ENCODE measurements at regions not wholly inside any gene's neighbourhood (a gene's known extent, or its start where the extent isn't known, plus 50 kb on each side); places are given as distances from the start of the nearest gene placed in this dataset.

DNA sequence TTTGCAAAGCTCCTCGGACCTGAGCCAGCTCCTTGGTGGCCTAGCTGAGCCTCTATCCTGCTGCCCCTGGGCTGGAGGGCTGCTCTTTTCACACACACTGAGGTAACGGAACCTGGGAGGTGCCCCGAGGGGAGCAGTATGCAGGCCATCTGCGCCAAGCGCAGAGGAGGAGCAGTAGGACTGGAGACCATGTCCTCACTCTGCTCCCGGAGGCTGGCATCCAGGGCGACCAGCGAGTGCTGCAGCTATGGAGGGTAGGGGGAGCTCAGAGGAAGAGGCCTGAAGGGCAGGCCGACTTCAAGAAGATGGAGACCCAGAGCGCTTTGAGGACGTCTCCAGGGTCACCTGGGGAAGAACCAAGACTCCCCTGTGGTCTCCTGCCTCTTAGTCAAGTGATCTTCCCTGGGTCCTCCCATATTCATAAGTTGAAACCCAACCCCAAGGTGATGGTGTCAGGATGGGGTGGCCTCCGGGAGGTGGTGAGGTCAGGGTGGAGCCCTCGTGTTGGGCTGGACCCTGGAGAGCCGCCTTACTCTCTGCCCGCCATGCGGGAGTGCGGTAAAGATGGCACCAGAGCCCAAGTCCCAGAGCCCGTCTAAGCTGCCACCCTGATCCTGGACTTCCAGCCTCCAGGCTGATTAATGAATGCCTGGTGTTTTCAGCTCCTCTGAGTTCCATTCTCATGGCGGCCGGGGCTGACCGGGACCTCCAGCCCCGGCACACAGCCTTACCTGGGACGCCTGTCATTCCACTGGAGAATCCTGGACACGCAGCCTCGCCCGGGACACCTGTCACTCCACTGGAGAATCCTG, 160.7 kb downstream of the NDUFA10 start:
- DNase-seq: no peak

DNA sequence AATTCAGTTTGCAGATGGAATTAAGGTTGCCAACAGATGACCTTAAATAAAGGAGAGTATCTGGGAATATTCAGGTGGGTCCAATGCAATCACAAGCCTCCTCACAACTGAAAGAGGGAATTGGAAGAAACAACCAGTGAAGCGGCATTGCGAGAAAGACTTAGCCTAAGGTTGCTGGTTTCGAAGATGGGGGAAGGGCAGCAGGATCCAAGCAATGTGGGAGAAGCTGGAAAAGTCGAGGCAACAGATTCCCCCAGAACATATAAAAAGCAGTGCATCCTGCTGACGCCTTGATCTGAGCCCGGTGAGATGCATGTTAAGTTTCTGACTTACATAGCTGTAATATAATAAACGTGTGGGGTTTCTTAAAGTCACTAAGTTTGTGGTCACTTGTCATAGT, 162.5 kb downstream of the NDUFA10 start:
- DNase-seq: no peak

DNA sequence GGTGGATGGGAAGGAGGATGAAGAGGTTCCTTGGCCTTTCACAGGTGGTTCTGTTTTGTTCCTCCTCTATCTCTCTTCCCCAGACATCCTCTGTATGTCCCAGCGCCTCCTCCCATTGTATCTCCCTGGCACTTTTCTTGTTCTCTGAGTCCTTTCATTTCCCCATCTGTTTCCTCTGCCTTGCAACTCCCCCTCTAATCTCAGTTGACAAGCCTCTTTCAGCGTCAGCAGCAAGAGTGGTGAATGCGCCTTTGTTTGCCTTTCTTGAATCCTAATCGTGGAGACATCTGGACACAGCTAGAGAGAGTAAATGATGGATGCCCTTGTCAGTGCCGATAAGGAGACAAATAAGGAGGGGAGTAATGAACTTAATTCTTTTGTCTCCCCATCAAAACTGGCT, 167.0 kb downstream of the NDUFA10 start:
- DNase-seq: no peak

DNA sequence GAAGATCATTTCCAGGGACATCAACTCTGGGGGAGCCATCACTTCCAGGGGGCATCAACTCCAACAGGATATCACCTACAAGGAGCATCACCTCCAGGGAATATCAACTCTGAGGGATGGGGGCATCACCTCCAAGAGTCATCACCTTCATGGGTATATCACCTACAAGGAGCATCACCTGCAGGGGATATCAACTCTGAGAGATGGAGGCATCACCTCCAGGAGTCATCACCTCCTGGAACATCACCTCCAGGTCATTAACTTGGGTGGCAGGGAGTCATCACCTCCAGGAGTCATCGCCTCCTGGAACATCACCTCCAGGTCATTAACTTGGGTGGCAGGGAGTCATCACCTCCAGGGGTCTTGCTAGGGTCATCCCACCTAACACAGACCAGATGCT, 167.6 kb downstream of the NDUFA10 start:
- no peak for DNase-seq

DNA sequence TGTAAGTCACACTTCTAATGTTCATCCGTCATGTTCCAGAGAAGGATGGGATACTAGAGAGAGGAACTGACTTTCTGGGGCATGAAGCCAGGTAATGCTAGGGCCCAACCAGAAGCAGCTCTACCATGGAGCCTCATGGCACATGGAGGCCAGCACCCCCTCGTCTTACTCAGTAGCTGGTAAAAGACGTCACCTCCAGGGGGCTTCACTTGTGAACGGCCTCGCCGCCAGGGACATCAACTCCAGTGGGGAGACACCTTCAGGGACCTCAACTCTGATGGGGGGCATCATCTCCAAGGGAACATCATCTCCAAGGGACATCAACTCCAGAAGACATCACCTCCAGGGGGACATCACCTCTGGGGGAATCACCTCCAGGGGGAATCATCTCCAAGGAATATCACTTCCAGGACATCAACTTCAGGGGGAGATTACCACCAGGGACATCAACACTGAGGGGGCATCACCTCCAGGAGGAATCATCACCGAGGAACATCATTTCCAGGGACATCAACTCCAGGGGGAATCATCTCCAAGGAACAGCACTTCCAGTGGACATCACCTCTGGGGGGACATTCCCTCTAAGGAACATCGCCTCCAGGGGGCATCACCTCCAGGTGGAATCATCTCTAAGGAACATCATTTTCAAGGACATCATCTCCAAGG, 168.4 kb downstream of the NDUFA10 start:
- no peak for DNase-seq

DNA sequence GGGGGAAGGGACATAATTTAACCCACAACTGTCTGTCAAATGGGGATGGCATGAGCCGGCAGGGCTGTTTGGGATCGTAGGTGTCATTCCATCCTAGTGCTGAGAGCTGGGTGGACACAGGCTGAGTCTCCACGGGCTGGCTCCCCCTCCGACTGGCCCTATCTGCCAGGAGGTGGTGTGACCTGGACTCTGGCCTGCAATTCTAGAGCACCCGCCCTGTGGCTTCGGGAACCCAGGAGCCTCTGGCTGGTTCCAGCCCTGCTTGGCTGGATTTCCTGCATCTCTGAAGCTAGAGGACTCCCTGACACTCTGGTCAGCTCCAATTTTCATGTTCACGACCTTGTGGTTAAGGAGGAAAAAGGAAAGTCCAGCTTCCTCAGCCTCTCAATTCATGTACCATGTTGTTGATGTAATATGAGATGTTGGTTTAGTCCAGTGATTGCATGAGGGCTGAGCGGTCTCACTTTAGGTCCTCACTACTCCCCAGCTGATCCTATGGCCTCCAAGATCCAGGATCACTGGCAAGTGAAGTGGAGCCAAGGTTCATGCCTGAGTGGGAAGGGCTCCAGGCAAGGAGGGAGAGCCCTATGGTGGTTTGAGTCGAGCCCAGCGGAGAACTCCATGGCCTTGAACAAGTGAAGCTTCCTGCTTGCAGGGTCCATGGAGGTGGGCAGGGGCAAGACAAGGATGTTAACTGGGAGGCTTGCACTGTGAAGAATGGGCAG, 169.1 kb downstream of the NDUFA10 start:
- no peak for DNase-seq

DNA sequence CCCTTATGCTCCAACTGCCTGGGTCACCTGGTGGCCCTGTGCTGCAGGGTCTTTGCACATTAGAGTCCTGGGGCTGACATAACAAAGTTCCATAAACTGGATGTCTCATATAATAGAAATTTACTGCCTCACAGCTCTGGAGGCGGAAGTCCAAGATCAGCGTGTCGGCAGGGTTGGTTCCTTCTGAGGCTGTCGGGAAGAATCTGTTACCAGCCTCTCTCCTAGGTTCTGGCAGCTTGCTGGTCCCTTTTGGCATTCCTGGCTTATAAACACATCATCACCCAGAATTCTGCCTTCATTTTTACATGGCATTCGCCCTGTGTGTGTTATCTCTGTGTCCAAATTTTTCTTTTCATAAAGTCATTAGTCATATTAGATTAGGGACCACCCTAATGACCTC, 170.5 kb downstream of the NDUFA10 start:
- DNase-seq: no peak

DNA sequence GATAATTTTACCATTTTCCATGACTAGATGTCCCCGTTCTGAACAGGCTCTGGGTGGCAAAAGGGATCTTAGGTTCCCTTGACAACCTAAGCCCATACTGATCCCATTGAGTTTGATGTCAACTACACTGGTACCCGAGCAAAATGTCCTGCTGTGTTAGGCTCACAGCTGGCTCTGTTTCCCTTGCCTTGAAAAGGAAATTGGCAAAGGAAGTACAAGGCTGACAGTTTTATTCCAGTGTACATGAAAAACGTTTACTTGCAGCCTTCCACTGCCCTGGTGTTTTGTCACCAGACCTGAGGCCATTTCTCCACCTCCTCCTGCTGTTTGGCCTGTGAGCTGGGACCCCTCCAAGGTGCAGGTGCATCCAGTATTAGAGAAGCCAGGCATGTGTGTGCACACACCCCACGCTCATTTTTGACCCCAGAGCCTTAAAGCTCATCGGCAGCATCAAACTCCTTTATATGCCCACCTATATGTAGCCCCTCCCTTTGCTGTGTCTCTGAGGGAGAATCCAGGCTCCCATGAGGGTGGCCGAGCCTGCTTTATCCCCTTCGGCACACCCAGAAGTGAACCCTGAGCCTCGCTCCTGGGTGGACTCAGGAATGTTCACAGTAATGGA, 171.3 kb downstream of the NDUFA10 start:
- no peak for DNase-seq

DNA sequence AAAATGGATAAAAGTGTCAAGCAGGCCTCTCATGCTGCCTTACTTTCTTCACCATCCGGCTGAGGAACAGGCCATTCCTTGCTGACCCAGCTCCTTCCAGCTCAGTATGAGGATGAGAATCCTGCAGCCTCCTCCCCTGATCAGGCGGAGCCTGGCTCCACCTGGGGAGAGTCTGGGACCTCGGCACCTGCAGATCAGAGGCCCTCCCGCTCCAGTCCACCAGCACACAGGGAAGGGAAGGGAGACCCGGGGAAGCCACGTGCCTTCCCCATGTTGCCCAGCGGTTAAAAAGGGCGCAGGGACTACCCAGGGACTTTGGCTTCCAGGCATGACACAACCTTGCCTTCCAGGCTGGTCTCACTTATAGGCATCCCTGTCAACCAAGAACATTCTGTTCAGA, 172.0 kb downstream of the NDUFA10 start:
- no peak for DNase-seq

DNA sequence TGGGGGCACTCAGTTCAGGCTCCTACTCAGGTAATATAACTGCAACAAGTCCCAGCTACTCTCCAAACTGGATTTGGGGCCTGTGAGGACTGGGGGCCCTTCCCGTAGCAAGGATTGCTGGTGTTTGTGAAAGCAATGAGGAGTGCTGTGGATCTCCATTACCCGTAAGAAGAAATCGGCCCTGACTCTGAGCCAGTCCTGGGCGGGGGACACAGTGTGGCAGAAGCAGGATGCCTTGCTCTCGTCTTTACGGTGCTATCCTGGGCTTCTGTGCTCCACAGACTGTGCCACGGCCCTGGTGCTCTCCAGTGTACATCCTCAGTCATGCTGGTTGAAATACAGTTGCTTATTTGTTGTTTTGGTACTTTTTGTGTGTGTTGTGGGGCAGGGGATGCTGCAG, 172.9 kb downstream of the NDUFA10 start:
- DNase-seq: no peak

DNA sequence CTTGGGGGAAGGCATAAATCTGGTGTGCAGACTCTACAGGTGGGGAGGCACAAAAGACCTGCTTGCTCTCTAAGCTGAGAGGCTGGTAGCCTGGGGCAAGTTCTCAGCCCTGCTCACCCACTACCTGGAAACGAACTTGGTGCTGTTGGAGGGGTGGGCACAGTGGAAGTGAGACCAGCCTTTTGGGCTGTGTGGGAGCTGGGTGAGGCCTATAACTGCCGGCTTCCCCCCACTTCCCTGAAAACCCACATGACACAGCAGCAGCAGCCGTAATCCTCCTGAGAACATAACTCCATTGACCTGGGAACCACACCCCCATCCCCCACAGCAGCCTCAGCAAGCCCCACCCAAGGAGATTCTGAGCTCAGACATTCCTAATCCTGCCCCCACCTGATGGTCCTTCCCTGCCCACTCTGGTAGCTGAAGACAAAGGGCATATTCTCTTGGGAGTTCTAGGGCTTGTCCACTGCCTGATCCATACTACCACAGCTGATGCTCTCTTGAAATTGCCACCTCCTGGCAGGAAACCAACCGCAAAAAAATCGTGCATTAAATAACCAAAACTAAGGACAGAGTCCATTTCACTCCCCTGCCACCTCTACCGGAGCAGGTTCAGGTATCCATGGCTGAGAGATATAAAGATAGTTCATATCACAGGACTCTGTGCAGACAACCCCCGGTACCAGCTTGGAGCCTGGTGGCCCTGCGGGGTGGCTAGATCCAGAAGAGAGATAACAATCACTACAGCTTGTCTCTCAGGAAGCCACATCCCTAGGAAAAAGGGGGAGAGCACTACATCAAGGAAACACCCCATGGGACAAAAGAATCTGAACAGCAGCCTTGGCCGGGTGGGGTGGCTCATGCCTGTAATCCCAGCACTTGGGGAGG, 178.1 kb downstream of the NDUFA10 start:
- DNase-seq: no peak

DNA sequence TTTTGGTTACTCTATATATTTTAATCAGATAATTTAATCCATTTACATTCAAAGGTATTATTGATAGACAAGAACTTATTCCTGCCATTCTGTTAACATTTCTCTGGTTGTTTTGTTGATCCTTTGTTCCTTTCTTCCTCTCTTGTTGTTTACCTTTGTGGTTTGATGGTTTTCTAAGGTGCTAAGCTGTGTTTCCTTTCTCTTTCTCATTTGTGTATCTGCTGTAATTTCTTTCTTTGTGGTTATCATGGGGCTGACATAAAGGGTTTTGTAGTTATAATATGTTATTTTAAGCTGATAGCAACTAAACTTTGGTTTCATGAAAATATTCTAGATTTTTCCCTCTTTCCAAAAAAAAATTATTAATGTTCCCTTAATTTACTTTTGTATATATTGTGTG, 179.2 kb downstream of the NDUFA10 start:
- DNase-seq: no peak

DNA sequence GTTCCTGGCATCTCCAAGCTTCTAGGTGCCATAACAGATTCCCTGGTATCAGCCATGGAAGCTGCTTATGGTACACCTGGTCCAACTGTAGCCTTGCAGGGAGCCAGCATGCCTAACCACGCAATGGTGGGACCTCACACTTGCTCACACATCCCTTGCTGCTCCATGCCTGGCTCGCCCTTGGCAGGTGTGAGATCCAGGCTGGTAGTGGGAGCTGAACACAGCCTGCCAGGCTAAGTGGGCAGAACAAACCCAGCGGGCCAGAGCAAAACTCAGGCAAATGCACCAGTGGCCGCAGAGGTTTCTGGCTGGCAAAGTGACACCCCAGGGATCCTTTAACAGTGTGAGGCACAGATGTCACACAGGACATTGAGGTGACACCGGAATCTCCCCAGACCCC, 185.8 kb downstream of the NDUFA10 start:
- no peak for DNase-seq

DNA sequence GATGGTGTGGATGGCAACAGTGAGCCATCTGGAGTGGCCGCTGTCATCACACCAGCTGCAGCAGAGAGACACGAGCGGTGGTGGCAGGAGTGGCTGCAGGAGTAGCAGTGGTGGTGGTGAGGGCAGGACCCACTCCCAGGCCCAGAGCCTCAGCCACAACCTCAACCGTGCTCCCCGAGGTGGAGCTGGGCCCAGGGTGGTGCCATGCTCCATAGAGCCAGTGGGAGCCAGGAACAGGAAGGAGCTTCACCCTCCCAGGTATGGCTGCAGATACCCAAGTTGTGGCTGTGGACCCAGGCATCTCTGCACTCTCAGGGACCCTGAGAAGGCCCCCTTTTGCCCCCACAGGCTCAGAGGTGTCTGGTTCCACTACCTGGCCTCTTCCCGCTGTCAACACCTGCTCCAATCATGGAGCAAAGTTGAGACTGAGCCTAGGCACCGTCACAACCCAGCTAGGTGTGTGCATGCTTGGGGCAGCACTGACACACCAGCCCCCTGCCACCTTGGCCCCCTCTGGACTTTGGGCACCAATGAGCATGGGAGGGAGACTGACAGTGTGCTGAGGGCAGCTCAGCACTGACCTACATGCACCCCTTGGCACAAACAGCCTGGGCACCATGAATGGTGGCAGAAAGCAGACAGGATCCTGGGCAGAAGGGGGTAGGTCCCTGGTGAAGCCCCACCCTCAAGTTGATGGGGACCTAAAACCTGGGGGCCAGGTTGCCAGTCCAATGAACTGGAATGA, 188.9 kb downstream of the NDUFA10 start:
- no peak for DNase-seq

DNA sequence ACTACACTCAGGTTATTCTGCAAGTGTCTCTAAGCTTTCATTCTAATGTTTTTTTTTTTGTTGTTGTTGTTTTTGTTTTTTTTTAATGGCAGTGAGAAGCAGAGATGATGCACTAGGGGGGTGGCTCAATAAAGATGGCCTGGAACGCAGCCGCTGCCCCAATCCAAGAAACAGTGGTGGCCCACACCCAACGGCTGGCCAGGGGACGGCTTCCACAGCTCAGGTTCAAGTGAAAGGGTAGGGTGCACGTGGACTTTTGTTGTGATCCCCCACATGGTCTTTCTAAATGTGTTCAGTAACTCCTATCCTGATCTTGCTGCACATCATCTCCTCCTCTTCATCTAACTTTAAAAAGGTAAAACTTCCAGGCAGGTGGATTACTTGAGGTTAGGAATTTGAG, 190.1 kb downstream of the NDUFA10 start:
- DNase-seq: no peak

DNA sequence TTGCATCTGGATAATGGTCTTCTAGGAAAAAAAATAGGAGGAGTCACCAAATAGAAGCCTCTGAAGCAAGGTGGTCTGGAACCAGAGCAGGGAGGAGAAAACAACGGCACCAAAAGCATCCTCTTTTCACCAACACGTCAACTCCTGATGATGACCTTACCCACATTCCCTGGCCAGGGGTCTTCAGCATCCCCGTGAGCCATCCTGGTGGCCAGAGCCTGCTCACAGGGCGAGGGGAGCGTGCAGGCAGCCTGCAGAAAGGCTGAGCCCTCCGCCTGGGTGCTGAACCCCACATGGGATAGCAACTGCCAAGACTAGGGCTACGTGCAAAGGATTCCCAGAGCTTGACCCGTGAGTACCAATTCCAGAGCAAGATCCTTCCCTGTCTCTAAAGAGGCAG, 191.0 kb downstream of the NDUFA10 start:
- no peak for DNase-seq

DNA sequence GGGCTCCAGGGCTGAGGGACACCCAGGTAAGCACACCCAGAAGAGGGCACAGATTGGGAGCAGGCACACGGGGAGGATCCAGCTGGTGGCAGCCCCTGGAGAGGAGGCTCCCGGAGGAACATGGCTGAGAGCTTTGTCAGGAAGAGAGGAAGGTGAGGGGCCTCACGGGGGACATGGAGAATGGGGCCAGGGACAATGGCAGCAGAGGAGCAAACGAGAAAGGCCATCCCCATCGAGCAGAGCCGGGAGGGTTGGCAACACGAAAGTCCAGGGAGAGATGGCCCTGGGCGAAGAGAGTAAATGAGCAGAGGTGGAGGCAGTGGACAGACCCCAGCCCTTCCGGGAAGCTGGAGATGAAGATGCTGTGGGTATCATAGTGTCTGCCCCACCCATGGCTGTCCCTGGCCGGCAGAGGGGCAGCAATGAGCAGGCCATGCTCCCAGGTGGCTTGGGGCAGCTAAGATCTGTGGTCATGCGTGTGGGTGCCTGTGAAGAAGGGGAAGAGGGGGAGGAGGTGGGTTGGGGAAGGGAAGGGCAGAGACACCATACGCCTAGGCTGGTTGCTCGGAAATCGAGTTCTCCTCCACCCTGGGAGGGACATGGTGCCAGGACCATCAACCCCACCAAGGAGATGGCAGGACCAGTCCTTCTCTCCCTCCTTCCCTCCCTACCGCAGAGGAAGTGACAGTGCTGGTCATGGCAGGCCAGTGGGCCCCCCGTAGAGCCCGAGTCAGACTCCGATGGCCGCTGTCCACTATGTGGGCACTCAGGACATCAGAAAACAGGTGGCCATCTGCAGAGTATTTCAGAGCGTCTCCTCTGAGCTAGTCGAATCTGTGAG, 191.7 kb downstream of the NDUFA10 start:
- no peak for DNase-seq

DNA sequence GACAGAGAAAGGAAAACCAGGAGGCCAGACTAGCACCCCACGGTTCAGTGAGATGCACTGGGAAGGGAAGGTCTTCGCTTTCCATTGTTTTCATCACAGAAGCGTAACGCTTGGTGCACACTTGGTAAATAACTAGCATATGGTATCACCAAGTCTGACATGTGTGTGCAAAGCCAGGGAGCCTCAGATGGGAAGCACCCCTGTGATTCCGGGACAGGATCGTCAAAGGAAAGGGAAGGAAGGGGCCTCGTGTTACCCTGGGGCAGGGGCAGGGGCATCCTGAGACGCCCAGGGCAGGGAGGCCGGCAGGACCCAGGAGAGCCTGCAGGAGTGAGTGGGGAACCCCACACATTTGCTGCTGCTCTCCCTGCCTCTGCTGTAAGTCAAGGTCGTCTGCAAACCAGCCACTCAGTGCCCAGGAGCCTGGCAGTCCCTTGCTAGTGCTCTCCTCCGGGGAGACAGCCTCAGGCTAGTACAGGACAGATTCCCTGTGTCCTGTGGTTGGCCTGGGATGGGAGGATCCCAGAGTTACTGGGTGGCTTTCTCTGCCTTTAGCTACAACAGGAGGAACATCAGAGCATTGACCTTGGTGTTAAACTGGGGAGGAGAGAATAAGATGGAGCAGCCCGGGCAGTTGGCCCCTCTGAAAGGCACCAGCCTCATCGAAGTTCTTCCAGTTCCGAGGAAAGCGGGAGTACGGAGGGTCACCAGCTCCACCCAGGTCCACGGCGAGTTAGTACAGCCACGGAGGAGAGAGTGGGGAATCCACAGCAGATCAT, 192.5 kb downstream of the NDUFA10 start:
- no peak for DNase-seq

DNA sequence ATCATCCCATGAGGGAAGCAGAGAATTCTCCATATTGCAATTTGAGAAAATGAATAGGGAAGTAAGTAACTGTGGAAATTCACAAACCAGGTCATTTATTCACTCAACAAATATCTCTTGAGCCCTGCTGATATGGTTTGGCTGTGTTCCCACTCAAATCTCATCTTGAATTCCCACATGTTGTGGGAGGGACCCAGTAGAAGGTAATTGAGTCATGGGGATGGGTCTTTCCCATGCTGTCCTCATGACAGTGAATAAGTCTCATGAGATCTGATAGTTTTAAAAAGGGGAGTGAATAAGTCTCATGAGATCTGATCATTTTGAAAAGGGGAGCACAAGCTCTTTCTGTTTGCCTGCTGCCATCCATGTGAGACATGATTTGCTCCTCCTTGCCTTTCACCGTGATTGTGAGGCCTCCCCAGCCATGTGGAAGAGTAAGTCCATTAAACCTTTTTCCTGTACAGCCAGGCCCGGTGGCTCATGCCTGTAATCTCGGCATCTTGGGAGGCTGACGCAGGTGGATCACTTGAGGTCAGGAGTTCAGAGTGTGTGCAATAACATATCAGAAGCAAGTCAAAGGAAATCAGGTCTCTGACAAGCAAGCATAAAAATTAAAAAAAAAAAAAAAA, 193.2 kb downstream of the NDUFA10 start:
- DNase-seq: no peak

Measured in NK-92 treated with Interleukin-12 subunit alpha and Interleukin-12 subunit beta, amount 100 ng/mL, for 24 hours (cell line).